ENCODE measurements at regions not wholly inside any gene's neighbourhood (a gene's known extent, or its start where the extent isn't known, plus 50 kb on each side); places are given as distances from the start of the nearest gene placed in this dataset.
"Not testable (repeated sequence)": the region's sequence is repeated elsewhere in the genome, so short reads cannot be mapped to it uniquely, and the experiment has no call there.

- no peak overlapping the region for H3K4me3 ChIP-seq (ENCODE audit: severe bottlenecking)
- no peaks in the 10 kb centered on the region for H3K36me3 ChIP-seq (ENCODE audit: low read depth)
- H3K27me3 ChIP-seq (ENCODE audit: insufficient read depth, poor library complexity, severe bottlenecking): no peaks in the 10 kb centered on the region
- DNase-seq (ENCODE audit: low spot score) (no peak), ATAC-seq (ENCODE audit: low read depth) (no peak)
- no peak overlapping the region for H3K27ac ChIP-seq (ENCODE audit: poor library complexity, severe bottlenecking)
- no peaks in the 10 kb centered on the region for H3K9me3 ChIP-seq (ENCODE audit: severe bottlenecking)
- TF ChIP-seq, protein P1, sequence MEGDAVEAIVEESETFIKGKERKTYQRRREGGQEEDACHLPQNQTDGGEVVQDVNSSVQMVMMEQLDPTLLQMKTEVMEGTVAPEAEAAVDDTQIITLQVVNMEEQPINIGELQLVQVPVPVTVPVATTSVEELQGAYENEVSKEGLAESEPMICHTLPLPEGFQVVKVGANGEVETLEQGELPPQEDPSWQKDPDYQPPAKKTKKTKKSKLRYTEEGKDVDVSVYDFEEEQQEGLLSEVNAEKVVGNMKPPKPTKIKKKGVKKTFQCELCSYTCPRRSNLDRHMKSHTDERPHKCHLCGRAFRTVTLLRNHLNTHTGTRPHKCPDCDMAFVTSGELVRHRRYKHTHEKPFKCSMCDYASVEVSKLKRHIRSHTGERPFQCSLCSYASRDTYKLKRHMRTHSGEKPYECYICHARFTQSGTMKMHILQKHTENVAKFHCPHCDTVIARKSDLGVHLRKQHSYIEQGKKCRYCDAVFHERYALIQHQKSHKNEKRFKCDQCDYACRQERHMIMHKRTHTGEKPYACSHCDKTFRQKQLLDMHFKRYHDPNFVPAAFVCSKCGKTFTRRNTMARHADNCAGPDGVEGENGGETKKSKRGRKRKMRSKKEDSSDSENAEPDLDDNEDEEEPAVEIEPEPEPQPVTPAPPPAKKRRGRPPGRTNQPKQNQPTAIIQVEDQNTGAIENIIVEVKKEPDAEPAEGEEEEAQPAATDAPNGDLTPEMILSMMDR (IDR thresholded peaks at IDR 0.05; ENCODE audit: poor library complexity, severe bottlenecking): no peak
- no peaks in the 10 kb centered on the region for H3K4me1 ChIP-seq (ENCODE audit: insufficient read depth, poor library complexity, severe bottlenecking)
These were observed 114.6 kb upstream of the MAP1LC3B2 start for GRCh38 chr12:116444590-116444943.

DNA sequence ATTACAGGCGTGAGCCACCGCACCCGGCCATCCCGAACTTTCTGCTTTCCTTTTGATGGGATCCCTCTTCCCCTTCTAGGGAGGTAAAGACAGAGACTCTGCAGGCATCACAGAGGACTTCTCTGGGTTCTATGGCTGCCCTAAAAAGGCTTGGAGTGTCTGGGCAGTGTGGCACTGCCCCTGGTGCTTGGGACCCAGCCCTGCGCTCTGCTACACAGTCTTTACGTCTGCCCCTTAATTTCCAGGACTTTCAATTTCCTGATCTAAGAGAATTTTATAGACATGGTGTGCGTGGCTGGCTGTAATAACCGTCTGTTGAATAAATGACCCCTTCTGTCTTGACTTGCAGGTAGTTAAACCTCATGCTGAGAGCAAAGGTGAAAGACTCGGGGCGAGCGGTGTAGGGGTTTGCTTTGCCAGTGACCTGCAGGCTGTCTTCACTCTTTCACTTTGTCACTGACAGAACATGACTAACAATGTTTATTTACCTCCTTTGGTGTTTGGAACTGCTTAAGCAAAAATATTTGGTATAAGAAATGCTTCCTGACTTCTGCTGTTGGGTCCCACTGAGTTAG, 110.9 kb upstream of the MAP1LC3B2 start:
- H3K27me3 ChIP-seq (ENCODE audit: insufficient read depth, poor library complexity, severe bottlenecking): no peaks in the 10 kb centered on the region
- no peaks in the 10 kb centered on the region for H3K4me1 ChIP-seq (ENCODE audit: insufficient read depth, poor library complexity, severe bottlenecking)
- TF ChIP-seq, protein P1 (IDR thresholded peaks at IDR 0.05; ENCODE audit: poor library complexity, severe bottlenecking): no peak
- H3K9me3 ChIP-seq (ENCODE audit: severe bottlenecking): no peaks in the 10 kb centered on the region
- no peaks in the 10 kb centered on the region for H3K36me3 ChIP-seq (ENCODE audit: low read depth)
- ATAC-seq (ENCODE audit: low read depth): no peak
- no peak overlapping the region for H3K4me3 ChIP-seq (ENCODE audit: severe bottlenecking)
- no peak overlapping the region for H3K27ac ChIP-seq (ENCODE audit: poor library complexity, severe bottlenecking)
- DNase-seq (ENCODE audit: low spot score): no peak

DNA sequence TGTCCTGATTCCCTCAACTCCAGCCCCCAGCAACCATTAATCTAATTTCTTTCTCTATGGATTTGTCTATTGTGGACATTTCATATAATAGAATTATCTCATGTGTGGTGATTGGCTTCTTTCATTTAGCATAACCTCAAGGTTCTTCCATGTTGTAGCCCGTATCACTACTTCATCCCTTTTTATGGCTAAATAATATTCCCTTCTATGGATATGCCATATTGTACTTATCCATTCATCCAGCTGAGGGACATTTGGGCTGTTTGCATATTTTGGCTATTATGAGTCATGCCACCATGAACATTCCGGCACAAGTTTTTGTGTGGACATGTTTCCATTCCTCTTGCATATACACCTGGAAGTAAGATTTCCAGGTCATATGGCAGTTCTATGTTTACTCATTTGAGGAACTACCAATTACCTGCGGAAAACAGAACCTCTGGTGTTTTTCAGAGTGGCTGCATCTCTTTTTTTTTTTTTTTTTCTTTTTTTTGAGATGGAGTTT, 108.7 kb upstream of the MAP1LC3B2 start:
- H3K4me3 ChIP-seq (ENCODE audit: severe bottlenecking): no peak overlapping the region
- no peaks in the 10 kb centered on the region for H3K27me3 ChIP-seq (ENCODE audit: insufficient read depth, poor library complexity, severe bottlenecking)
- ATAC-seq (ENCODE audit: low read depth): no peak
- TF ChIP-seq, protein P1 (IDR thresholded peaks at IDR 0.05; ENCODE audit: poor library complexity, severe bottlenecking): no peak
- H3K4me1 ChIP-seq (ENCODE audit: insufficient read depth, poor library complexity, severe bottlenecking): peaks cover 11% of the 10 kb centered on the region
- H3K9me3 ChIP-seq (ENCODE audit: severe bottlenecking): no peaks in the 10 kb centered on the region
- DNase-seq (ENCODE audit: low spot score): no peak
- H3K36me3 ChIP-seq (ENCODE audit: low read depth): no peaks in the 10 kb centered on the region
- H3K27ac ChIP-seq (ENCODE audit: poor library complexity, severe bottlenecking): no peak overlapping the region

- H3K36me3 ChIP-seq (ENCODE audit: low read depth); DNase-seq (ENCODE audit: low spot score); H3K27ac ChIP-seq (ENCODE audit: poor library complexity, severe bottlenecking); H3K4me3 ChIP-seq (ENCODE audit: severe bottlenecking); ATAC-seq (ENCODE audit: low read depth); H3K27me3 ChIP-seq (ENCODE audit: insufficient read depth, poor library complexity, severe bottlenecking); H3K9me3 ChIP-seq (ENCODE audit: severe bottlenecking): not testable (repeated sequence)
- H3K4me1 ChIP-seq (ENCODE audit: insufficient read depth, poor library complexity, severe bottlenecking): peaks cover 19% of the 10 kb centered on the region
These were observed 106.2 kb upstream of the MAP1LC3B2 start for GRCh38 chr12:116452975-116453374.

DNA sequence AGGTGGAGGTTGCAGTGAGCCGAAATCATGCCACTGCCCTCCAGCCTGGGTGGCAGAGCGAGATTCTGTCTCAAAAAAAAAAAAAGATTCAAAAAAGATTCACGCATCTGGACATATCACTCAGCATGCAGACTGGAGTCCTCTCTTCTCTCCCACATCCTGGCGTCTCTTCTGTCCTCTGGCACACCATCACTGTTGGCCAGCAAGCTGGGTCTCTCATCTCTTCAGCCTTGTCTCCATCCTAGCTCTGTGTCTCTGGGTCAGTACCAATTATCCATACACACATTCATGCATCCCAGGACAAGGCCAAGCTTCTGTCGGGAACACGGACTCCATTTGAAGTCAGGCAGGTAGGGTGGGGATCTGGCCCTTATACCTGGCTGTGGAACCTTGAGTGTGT, 105.5 kb upstream of the MAP1LC3B2 start:
- peak overlapping the region; percentile 68 for H3K27ac ChIP-seq (ENCODE audit: poor library complexity, severe bottlenecking)
- peaks cover 19% of the 10 kb centered on the region for H3K4me1 ChIP-seq (ENCODE audit: insufficient read depth, poor library complexity, severe bottlenecking)
- H3K4me3 ChIP-seq (ENCODE audit: severe bottlenecking): no peak overlapping the region
- H3K36me3 ChIP-seq (ENCODE audit: low read depth): no peaks in the 10 kb centered on the region
- DNase-seq (ENCODE audit: low spot score) (no peak), ATAC-seq (ENCODE audit: low read depth) (no peak)
- TF ChIP-seq, protein P1 (IDR thresholded peaks at IDR 0.05; ENCODE audit: poor library complexity, severe bottlenecking): no peak
- no peaks in the 10 kb centered on the region for H3K27me3 ChIP-seq (ENCODE audit: insufficient read depth, poor library complexity, severe bottlenecking)
- no peaks in the 10 kb centered on the region for H3K9me3 ChIP-seq (ENCODE audit: severe bottlenecking)

Measured in RWPE2 (cell line).